K562 (cell line): ENCODE measurements at regions not wholly inside any gene's neighbourhood (a gene's known extent, or its start where the extent isn't known, plus 50 kb on each side); places are given as distances from the start of the nearest gene placed in this dataset.

Experiments
- ATAC-seq: fragments of 200-7000 bp; cut with Tn5 transposase; 3 replicates; pipeline ENCODE4 v1.9.1; 2020; ENCODE audit warnings: moderate library complexity
- BruUV-seq: library from RNA; stranded (reverse); fragments of 400-500 nt; replicated peaks from 2 replicates; lab custom pipeline; 2021; lab: Mats Ljungman, UMichigan
- CTCF ChIA-PET: fragments of 300-600 bp; formaldehyde crosslinking; extraction: SDS; loops from one replicate; lab custom pipeline; 2021; ENCODE audit warnings: low intra/inter-chr PET ratio; lab: Yijun Ruan, JAX
- POLR2A ChIA-PET: fragments of 300-600, 350-650 bp; sonication (Branson Sonifier 250); formaldehyde crosslinking; extraction: SDS; loops from one replicate; lab custom pipeline; 2021; ENCODE audit warnings: antibody characterized with exemption, inconsistent platforms; lab: Yijun Ruan, JAX
- DNase-seq, 4 experiments: peaks; one replicate each; pipeline versions ENCODE4 v3.0.0 to v3.0.0-alpha.2; 2011 to 2018; ENCODE audit warnings: low spot score in 3 of 4, mixed read lengths in 3 of 4; ENCODE audit errors: extremely low read depth in 1 of 4
- FAIRE-seq: peaks from 2 replicates; lab custom pipeline; 2011; peaks lifted over from hg19 to GRCh38; lab: Jason Lieb, UNC
- H2AFZ ChIP-seq: 2 replicates; pipeline ENCODE4 v1.6.0; 2011; ENCODE audit warnings: low read depth, low read length, control low read depth, inconsistent platforms
- H3K27ac ChIP-seq: fragments of 200-600 bp; 3 replicates; pipeline ENCODE4 v1.8.0; 2011; ENCODE audit warnings: low read depth, mild to moderate bottlenecking, control low read depth, inconsistent platforms, low read length, moderate library complexity, mixed read lengths; ENCODE audit errors: extremely low read depth
- H3K27me3 ChIP-seq, 2 experiments: fragments of 300-600 bp in 1 of 2; 2 replicates in 1 of 2; 3 replicates in 1 of 2; pipeline versions ENCODE4 v1.6.0 to v1.8.0; 2011; ENCODE audit warnings: inconsistent platforms in 2 of 2, low read length in 2 of 2, mild to moderate bottlenecking in 1 of 2, mixed read lengths in 1 of 2, moderate library complexity in 1 of 2; ENCODE audit not compliant: control insufficient read depth in 2 of 2, insufficient read depth in 2 of 2
- H3K36me3 ChIP-seq: fragments of 300-600 bp; 3 replicates; pipeline ENCODE4 v1.8.0; 2011; ENCODE audit warnings: mild to moderate bottlenecking, low read length, inconsistent platforms; ENCODE audit not compliant: control insufficient read depth, insufficient read depth
- H3K4me1 ChIP-seq, 2 experiments: fragments of 200-600 bp in 1 of 2; replicated peaks in 1 of 2; 2 replicates in 1 of 2; 3 replicates in 1 of 2; pipeline versions ENCODE4 v1.5.1 to v1.8.0; 2011; ENCODE audit warnings: inconsistent platforms in 2 of 2, low read length in 2 of 2, mild to moderate bottlenecking in 1 of 2, mixed read lengths in 1 of 2, moderate library complexity in 1 of 2; ENCODE audit not compliant: control insufficient read depth in 2 of 2, insufficient read depth in 2 of 2
- H3K4me2 ChIP-seq: 2 replicates; pipeline ENCODE4 v1.6.1; 2011; ENCODE audit warnings: low read length, control low read depth, inconsistent platforms, mixed read lengths; ENCODE audit not compliant: insufficient read depth
- H3K4me3 ChIP-seq: fragments of 200-600 bp; sonication (generic), shearing (Covaris generic); 2 replicates; pipeline ENCODE4 v1.5.1; 2016; ENCODE audit warnings: control low read depth, inconsistent platforms
- H3K79me2 ChIP-seq: fragments of 200-600 bp; 3 replicates; pipeline ENCODE4 v1.8.0; 2011; ENCODE audit warnings: low read length, inconsistent platforms; ENCODE audit not compliant: control insufficient read depth, insufficient read depth
- H3K9ac ChIP-seq, 2 experiments: 2 replicates each; pipeline versions ENCODE4 v1.6.0 to v1.6.1; 2011; ENCODE audit warnings: low read depth in 2 of 2, low read length in 2 of 2, control low read depth in 1 of 2, inconsistent platforms in 1 of 2, mild to moderate bottlenecking in 1 of 2, mixed read lengths in 1 of 2; ENCODE audit not compliant: insufficient read depth in 1 of 2
- H3K9me1 ChIP-seq: one replicate; pipeline ENCODE4 v1.6.0; 2011; ENCODE audit warnings: inconsistent platforms, mild to moderate bottlenecking, low read length, moderate library complexity; ENCODE audit not compliant: control insufficient read depth, insufficient read depth
- H3K9me3 ChIP-seq: replicated peaks from 2 replicates; pipeline ENCODE4 v1.5.1; 2011; ENCODE audit warnings: low read depth, low read length, inconsistent platforms; ENCODE audit not compliant: control insufficient read depth, insufficient read depth
- H4K20me1 ChIP-seq: replicated peaks from 2 replicates; pipeline ENCODE4 v1.6.1; 2011; ENCODE audit warnings: low read length, inconsistent platforms, mixed read lengths; ENCODE audit not compliant: control insufficient read depth, insufficient read depth
- NR4A1 ChIP-seq, 2 experiments: fragments of 250-450 bp in 1 of 2; fragments of 450-650 bp in 1 of 2; sonication (Bioruptor Pico) in 1 of 2; IDR thresholded peaks; 2 replicates each; pipeline versions ENCODE4 v1.4.0 to v1.6.1; 2016 to 2020; ENCODE audit warnings: mild to moderate bottlenecking in 2 of 2, missing compliant biosample characterization in 1 of 2, missing genetic modification characterization in 1 of 2, moderate library complexity in 1 of 2
- SMARCA5 ChIP-seq: fragments of 450-650 bp; IDR thresholded peaks from 2 replicates; pipeline ENCODE4 v1.6.1; 2016
- STAG1 ChIP-seq: sonication (generic); formaldehyde crosslinking; IDR thresholded peaks from 2 replicates; pipeline ENCODE4 v1.5.0; 2020; ENCODE audit warnings: missing genetic modification reagents, borderline replicate concordance
- XRCC3 ChIP-seq: fragments of 450-650 bp; IDR thresholded peaks from 2 replicates; pipeline ENCODE4 v1.6.1; 2017; ENCODE audit warnings: mild to moderate bottlenecking, moderate library complexity
- ZNF696 ChIP-seq: fragments of 250-450 bp; sonication (Bioruptor Pico); conservative IDR thresholded peaks from 2 replicates; pipeline ENCODE4 v1.4.0; 2020; ENCODE audit warnings: mild to moderate bottlenecking, moderate library complexity
- ZSCAN32 ChIP-seq: fragments of 450-650 bp; formaldehyde crosslinking; IDR thresholded peaks from 2 replicates; pipeline ENCODE4 v1.4.0; 2020; ENCODE audit warnings: mild to moderate bottlenecking, moderate library complexity
- WGBS: fragments of 100-300 bp; shearing (Covaris generic); methylation state at CpG from one replicate; pipeline ENCODE4 v1.1.6; 2016; ENCODE audit warnings: low coverage, mixed read lengths; ENCODE audit not compliant: insufficient coverage; ENCODE audit errors: missing lambda C conversion rate; 5-methylcytosine and 5-hydroxymethylcytosine counted together
- in situ Hi-C: fragments of 300-500 bp; cut with MboI; formaldehyde crosslinking; loops from 4 replicates; pipeline ENCODE4 v1.15.0; 2018; ENCODE audit warnings: inconsistent platforms, mixed read lengths
- intact Hi-C: fragments of 100-400 bp; cut with micrococcal nuclease; formaldehyde crosslinking; loops from 2 replicates; pipeline ENCODE4 v1.14.2; 2022
- TF ChIP-seq, protein P1 (sequence below): fragments of 150-350 bp; conservative IDR thresholded peaks from 2 replicates; pipeline ENCODE4 v1.6.1; 2014; ENCODE audit warnings: low read length
- TF ChIP-seq, protein P2 (sequence below): fragments of 200-800 bp; sonication (Bioruptor generic); IDR thresholded peaks from 2 replicates; pipeline ENCODE4 v1.6.1; 2017; ENCODE audit warnings: missing genetic modification characterization, missing compliant biosample characterization
- TF ChIP-seq, protein P3 (sequence below), 2 experiments: fragments of 450-650 bp; IDR thresholded peaks; 2 replicates each; pipeline ENCODE4 v1.6.1; 2016

DNA sequence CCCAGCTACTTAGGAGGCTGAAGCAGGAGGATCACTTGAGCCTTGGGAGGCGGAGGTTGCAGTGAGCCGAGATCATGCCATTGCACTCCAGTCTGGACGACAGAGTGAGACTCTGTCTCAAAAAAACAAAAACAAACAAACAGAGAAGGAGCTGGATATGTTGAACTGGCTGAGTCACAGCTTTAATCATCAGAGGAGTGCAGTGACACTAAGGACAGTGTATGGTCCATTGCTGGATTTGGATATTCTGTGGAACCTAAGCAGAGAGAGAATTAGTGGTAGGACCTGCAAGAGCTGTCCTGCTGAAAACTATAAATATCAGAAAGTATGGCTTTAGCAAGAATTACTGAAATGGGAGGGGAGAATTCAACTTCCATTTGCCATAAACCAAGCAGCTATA is 163.0 kb upstream of the PELI2 start:
- ATAC-seq (no peak), FAIRE-seq (no peak), DNase-seq (no peak)
- no peaks in the 10 kb centered on the region for H3K36me3 ChIP-seq
- H4K20me1 ChIP-seq = no peaks in the 10 kb centered on the region
- no TSS peak for BruUV-seq
- H3K27ac ChIP-seq = no peak overlapping the region
- no peak overlapping the region for H3K9ac ChIP-seq
- no peaks in the 10 kb centered on the region for H3K9me3 ChIP-seq
- no peaks in the 10 kb centered on the region for H3K79me2 ChIP-seq
- H3K4me3 ChIP-seq = no peak overlapping the region
- WGBS = 0% methylated on average over 2 of the region's 3 CpGs
- H3K27me3 ChIP-seq = no peaks in the 10 kb centered on the region
- TF ChIP-seq XRCC3 (no peak), SMARCA5 (no peak)
- TF ChIP-seq, protein P1, sequence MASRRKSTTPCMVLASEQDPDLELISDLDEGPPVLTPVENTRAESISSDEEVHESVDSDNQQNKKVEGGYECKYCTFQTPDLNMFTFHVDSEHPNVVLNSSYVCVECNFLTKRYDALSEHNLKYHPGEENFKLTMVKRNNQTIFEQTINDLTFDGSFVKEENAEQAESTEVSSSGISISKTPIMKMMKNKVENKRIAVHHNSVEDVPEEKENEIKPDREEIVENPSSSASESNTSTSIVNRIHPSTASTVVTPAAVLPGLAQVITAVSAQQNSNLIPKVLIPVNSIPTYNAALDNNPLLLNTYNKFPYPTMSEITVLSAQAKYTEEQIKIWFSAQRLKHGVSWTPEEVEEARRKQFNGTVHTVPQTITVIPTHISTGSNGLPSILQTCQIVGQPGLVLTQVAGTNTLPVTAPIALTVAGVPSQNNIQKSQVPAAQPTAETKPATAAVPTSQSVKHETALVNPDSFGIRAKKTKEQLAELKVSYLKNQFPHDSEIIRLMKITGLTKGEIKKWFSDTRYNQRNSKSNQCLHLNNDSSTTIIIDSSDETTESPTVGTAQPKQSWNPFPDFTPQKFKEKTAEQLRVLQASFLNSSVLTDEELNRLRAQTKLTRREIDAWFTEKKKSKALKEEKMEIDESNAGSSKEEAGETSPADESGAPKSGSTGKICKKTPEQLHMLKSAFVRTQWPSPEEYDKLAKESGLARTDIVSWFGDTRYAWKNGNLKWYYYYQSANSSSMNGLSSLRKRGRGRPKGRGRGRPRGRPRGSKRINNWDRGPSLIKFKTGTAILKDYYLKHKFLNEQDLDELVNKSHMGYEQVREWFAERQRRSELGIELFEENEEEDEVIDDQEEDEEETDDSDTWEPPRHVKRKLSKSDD = no peak
- H2AFZ ChIP-seq = no peak overlapping the region
- intact Hi-C loops (no loop called here), in situ Hi-C loops (no loop called here)
- POLR2A ChIA-PET = no interaction called here
- H3K4me2 ChIP-seq = no peak overlapping the region
- CTCF ChIA-PET = no interaction called here
- H3K4me1 ChIP-seq = no peaks in the 10 kb centered on the region
- H3K9me1 ChIP-seq = no peaks in the 10 kb centered on the region

DNA sequence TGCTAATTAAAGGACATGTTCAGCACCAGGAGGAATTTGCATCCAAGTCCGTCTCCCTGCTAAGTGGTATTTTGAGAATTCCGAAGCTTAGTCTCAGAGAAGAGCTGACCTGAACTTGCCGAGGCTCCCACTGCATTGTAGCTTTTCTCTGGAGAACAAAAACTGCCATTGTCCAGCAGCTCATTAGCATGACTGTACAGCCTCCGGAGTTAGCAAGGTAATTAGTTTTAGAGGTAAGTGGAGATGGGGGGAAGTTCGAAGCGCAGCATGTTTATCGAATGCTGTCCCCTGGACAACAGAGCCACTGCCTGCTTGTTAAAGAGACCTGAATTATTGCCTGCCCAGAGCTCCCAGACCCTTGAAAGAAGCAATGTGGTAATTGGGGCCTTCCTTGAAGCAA is 160.3 kb upstream of the PELI2 start:
- no peak overlapping the region for H2AFZ ChIP-seq
- no peak for DNase-seq
- no peak overlapping the region for H3K9ac ChIP-seq
- no TSS peak for BruUV-seq
- ATAC-seq = no peak
- POLR2A ChIA-PET = no interaction called here
- in situ Hi-C loops = no loop called here
- whole genome bisulfite sequencing = 0% methylated on average over 6 of the region's 7 CpGs
- intact Hi-C loops = no loop called here
- H3K9me3 ChIP-seq = no peaks in the 10 kb centered on the region
- no peak for FAIRE-seq
- no peaks in the 10 kb centered on the region for H3K36me3 ChIP-seq
- no peak overlapping the region for H3K4me2 ChIP-seq
- no peak overlapping the region for H3K27ac ChIP-seq
- no peaks in the 10 kb centered on the region for H3K27me3 ChIP-seq
- H3K4me1 ChIP-seq = no peaks in the 10 kb centered on the region
- H3K79me2 ChIP-seq = no peaks in the 10 kb centered on the region
- H3K4me3 ChIP-seq = no peak overlapping the region
- CTCF ChIA-PET = no interaction called here
- no peaks in the 10 kb centered on the region for H3K9me1 ChIP-seq
- no peaks in the 10 kb centered on the region for H4K20me1 ChIP-seq
- no peak for TF ChIP-seq NR4A1 (CRISPR knock-in tag; IDR thresholded peaks at IDR 0.05)
- TF ChIP-seq NR4A1 (tag; IDR thresholded peaks at IDR 0.05) = no peak
- no peak for TF ChIP-seq ZSCAN32
- TF ChIP-seq ZNF696 = no peak
- TF ChIP-seq, protein P2, sequence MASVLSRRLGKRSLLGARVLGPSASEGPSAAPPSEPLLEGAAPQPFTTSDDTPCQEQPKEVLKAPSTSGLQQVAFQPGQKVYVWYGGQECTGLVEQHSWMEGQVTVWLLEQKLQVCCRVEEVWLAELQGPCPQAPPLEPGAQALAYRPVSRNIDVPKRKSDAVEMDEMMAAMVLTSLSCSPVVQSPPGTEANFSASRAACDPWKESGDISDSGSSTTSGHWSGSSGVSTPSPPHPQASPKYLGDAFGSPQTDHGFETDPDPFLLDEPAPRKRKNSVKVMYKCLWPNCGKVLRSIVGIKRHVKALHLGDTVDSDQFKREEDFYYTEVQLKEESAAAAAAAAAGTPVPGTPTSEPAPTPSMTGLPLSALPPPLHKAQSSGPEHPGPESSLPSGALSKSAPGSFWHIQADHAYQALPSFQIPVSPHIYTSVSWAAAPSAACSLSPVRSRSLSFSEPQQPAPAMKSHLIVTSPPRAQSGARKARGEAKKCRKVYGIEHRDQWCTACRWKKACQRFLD (CRISPR knock-in tag) = no peak
- TF ChIP-seq STAG1 (CRISPR knock-in tag) = no peak
- TF ChIP-seq, protein P3, sequence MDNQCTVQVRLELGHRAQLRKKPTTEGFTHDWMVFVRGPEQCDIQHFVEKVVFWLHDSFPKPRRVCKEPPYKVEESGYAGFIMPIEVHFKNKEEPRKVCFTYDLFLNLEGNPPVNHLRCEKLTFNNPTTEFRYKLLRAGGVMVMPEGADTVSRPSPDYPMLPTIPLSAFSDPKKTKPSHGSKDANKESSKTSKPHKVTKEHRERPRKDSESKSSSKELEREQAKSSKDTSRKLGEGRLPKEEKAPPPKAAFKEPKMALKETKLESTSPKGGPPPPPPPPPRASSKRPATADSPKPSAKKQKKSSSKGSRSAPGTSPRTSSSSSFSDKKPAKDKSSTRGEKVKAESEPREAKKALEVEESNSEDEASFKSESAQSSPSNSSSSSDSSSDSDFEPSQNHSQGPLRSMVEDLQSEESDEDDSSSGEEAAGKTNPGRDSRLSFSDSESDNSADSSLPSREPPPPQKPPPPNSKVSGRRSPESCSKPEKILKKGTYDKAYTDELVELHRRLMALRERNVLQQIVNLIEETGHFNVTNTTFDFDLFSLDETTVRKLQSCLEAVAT (IDR thresholded peaks at IDR 0.05) = no peak
